ENCODE measurements at regions not wholly inside any gene's neighbourhood (a gene's known extent, or its start where the extent isn't known, plus 50 kb on each side); places are given as distances from the start of the nearest gene placed in this dataset.

- DNase-seq (ENCODE audit: low read depth in 1 of 2, low spot score in 1 of 2) = no peak
Observed at GRCh38 chr1:214898161-214898560, 184.4 kb upstream of the KCNK2 start.

GRCh38 chr1:214898718-214899117, 183.8 kb upstream of the KCNK2 start:
- no peak for DNase-seq (ENCODE audit: low read depth in 1 of 2, low spot score in 1 of 2)
- TF ChIP-seq, protein P1, sequence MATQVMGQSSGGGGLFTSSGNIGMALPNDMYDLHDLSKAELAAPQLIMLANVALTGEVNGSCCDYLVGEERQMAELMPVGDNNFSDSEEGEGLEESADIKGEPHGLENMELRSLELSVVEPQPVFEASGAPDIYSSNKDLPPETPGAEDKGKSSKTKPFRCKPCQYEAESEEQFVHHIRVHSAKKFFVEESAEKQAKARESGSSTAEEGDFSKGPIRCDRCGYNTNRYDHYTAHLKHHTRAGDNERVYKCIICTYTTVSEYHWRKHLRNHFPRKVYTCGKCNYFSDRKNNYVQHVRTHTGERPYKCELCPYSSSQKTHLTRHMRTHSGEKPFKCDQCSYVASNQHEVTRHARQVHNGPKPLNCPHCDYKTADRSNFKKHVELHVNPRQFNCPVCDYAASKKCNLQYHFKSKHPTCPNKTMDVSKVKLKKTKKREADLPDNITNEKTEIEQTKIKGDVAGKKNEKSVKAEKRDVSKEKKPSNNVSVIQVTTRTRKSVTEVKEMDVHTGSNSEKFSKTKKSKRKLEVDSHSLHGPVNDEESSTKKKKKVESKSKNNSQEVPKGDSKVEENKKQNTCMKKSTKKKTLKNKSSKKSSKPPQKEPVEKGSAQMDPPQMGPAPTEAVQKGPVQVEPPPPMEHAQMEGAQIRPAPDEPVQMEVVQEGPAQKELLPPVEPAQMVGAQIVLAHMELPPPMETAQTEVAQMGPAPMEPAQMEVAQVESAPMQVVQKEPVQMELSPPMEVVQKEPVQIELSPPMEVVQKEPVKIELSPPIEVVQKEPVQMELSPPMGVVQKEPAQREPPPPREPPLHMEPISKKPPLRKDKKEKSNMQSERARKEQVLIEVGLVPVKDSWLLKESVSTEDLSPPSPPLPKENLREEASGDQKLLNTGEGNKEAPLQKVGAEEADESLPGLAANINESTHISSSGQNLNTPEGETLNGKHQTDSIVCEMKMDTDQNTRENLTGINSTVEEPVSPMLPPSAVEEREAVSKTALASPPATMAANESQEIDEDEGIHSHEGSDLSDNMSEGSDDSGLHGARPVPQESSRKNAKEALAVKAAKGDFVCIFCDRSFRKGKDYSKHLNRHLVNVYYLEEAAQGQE (IDR thresholded peaks at IDR 0.05; ENCODE audit: insufficient replicate concordance, low read depth) = no peak
- TF ChIP-seq POLR2AphosphoS5 (IDR thresholded peaks at IDR 0.05; ENCODE audit: low read depth) (no peak), CTCF (IDR thresholded peaks at IDR 0.05; ENCODE audit: insufficient read depth, low read length) (no peak), GABPA (IDR thresholded peaks at IDR 0.05; ENCODE audit: low read depth) (no peak), SPI1 (IDR thresholded peaks at IDR 0.05; ENCODE audit: borderline replicate concordance, low read depth) (no peak)
- no peak overlapping the region for H3K4me3 ChIP-seq (replicated peaks; ENCODE audit: insufficient read depth, low read length)
- H3K27ac ChIP-seq (replicated peaks) = no peak overlapping the region
- H3K27me3 ChIP-seq (ENCODE audit: insufficient read depth, poor library complexity, severe bottlenecking) = no peaks in the 10 kb centered on the region

More at GRCh38 chr1:214898161-214898560, 184.4 kb upstream of the KCNK2 start:
- no peak overlapping the region for H3K27ac ChIP-seq (replicated peaks)
- no peak overlapping the region for H3K4me3 ChIP-seq (replicated peaks; ENCODE audit: insufficient read depth, low read length)
- TF ChIP-seq CTCF (IDR thresholded peaks at IDR 0.05; ENCODE audit: insufficient read depth, low read length) (no peak), SPI1 (IDR thresholded peaks at IDR 0.05; ENCODE audit: borderline replicate concordance, low read depth) (no peak), POLR2AphosphoS5 (IDR thresholded peaks at IDR 0.05; ENCODE audit: low read depth) (no peak), GABPA (IDR thresholded peaks at IDR 0.05; ENCODE audit: low read depth) (no peak)
- TF ChIP-seq, protein P1 (IDR thresholded peaks at IDR 0.05; ENCODE audit: insufficient replicate concordance, low read depth) = no peak
- no peaks in the 10 kb centered on the region for H3K27me3 ChIP-seq (ENCODE audit: insufficient read depth, poor library complexity, severe bottlenecking)

GRCh38 chr1:214899908-214900460, 182.6 kb upstream of the KCNK2 start:
- H3K4me3 ChIP-seq (replicated peaks; ENCODE audit: insufficient read depth, low read length) = no peak overlapping the region
- no peak for DNase-seq (ENCODE audit: low read depth in 1 of 2, low spot score in 1 of 2)
- H3K27me3 ChIP-seq (ENCODE audit: insufficient read depth, poor library complexity, severe bottlenecking) = no peaks in the 10 kb centered on the region
- TF ChIP-seq, protein P1 (IDR thresholded peaks at IDR 0.05; ENCODE audit: insufficient replicate concordance, low read depth) = no peak
- TF ChIP-seq GABPA (IDR thresholded peaks at IDR 0.05; ENCODE audit: low read depth) (no peak), SPI1 (IDR thresholded peaks at IDR 0.05; ENCODE audit: borderline replicate concordance, low read depth) (no peak), POLR2AphosphoS5 (IDR thresholded peaks at IDR 0.05; ENCODE audit: low read depth) (no peak), CTCF (IDR thresholded peaks at IDR 0.05; ENCODE audit: insufficient read depth, low read length) (no peak)
- no peak overlapping the region for H3K27ac ChIP-seq (replicated peaks)

All from HL-60 (cell line).